DMS 273 treated with DMSO at 0.1 percent for 48 hours (cell line): ENCODE measurements at regions not wholly inside any gene's neighbourhood (a gene's known extent, or its start where the extent isn't known, plus 50 kb on each side); places are given as distances from the start of the nearest gene placed in this dataset.
"Not testable (repeated sequence)": the region's sequence is repeated elsewhere in the genome, so short reads cannot be mapped to it uniquely, and the experiment has no call there.

ENCODE experiments used
- DNase-seq: peaks from one replicate; lab custom pipeline; 2025; lab: John Stamatoyannopoulos, UW

- DNase-seq = no peak
Observed at GRCh38 chr20:29296256-29297230, 1960.9 kb upstream of the DEFB115 start.

- no peak for DNase-seq
Observed at GRCh38 chr20:29297411-29298270, 1959.8 kb upstream of the DEFB115 start.

- DNase-seq = no peak
Observed at GRCh38 chr20:29298271-29298590, 1959.2 kb upstream of the DEFB115 start.

- DNase-seq = no peak
Observed at GRCh38 chr20:29298759-29299613, 1958.5 kb upstream of the DEFB115 start.

- DNase-seq = no peak
Observed at GRCh38 chr20:29299811-29300578, 1957.5 kb upstream of the DEFB115 start.

- DNase-seq = no peak
Observed at GRCh38 chr20:29300579-29301551, 1956.6 kb upstream of the DEFB115 start.

- DNase-seq = no peak
Observed at GRCh38 chr20:29301624-29302259, 1955.7 kb upstream of the DEFB115 start.

- DNase-seq = no peak
Observed at GRCh38 chr20:29302979-29303644, 1954.4 kb upstream of the DEFB115 start.

- DNase-seq = no peak
Observed at GRCh38 chr20:29306390-29307072, 1950.9 kb upstream of the DEFB115 start.

- not testable (repeated sequence) for DNase-seq
Observed at GRCh38 chr20:29307484-29307883, 1950.0 kb upstream of the DEFB115 start.

- not testable (repeated sequence) for DNase-seq
Observed at GRCh38 chr20:29308956-29309355, 1948.5 kb upstream of the DEFB115 start.

GRCh38 chr20:29309481-29309880 lies 1948.0 kb upstream of the DEFB115 start:
- DNase-seq = not testable (repeated sequence)

GRCh38 chr20:29311046-29311445 lies 1946.4 kb upstream of the DEFB115 start:
- not testable (repeated sequence) for DNase-seq

GRCh38 chr20:29312679-29313078 lies 1944.8 kb upstream of the DEFB115 start:
- not testable (repeated sequence) for DNase-seq

GRCh38 chr20:29313481-29313880 lies 1944.0 kb upstream of the DEFB115 start:
- DNase-seq = no peak

GRCh38 chr20:29314294-29314693 lies 1943.2 kb upstream of the DEFB115 start:
- no peak for DNase-seq

GRCh38 chr20:29318871-29319461 lies 1938.5 kb upstream of the DEFB115 start:
- DNase-seq = no peak

- no peak for DNase-seq
Observed at GRCh38 chr20:29319725-29320124, 1937.7 kb upstream of the DEFB115 start.
